Suprapubic skin (tissue), 3 donors: ENCODE measurements at regions not wholly inside any gene's neighbourhood (a gene's known extent, or its start where the extent isn't known, plus 50 kb on each side); places are given as distances from the start of the nearest gene placed in this dataset.

Source experiments
- CTCF ChIP-seq, 2 donors: fragments of 200-600 bp in 1 of 2; fragments of 450-650 bp in 1 of 2; sonication (generic) in 1 of 2; IDR thresholded peaks; one replicate each; pipeline ENCODE4 v1.5.1; 2016 to 2019; ENCODE audit warnings: antibody characterized with exemption in 2 of 2, mild to moderate bottlenecking in 1 of 2, moderate library complexity in 1 of 2
- POLR2AphosphoS5 ChIP-seq, 3 donors: sonication (generic); formaldehyde crosslinking; IDR thresholded peaks; one replicate each; pipeline ENCODE4 v1.6.1; 2017; ENCODE audit warnings: antibody characterized with exemption in 3 of 3

- no peak for TF ChIP-seq CTCF (IDR thresholded peaks at IDR 0.05)
- no peak for TF ChIP-seq POLR2AphosphoS5 (IDR thresholded peaks at IDR 0.05)
Observed at GRCh38 chr13:48160606-48161278, 65.8 kb upstream of the MED4 start.
